ENCODE measurements at regions not wholly inside any gene's neighbourhood (a gene's known extent, or its start where the extent isn't known, plus 50 kb on each side); places are given as distances from the start of the nearest gene placed in this dataset.

DNA sequence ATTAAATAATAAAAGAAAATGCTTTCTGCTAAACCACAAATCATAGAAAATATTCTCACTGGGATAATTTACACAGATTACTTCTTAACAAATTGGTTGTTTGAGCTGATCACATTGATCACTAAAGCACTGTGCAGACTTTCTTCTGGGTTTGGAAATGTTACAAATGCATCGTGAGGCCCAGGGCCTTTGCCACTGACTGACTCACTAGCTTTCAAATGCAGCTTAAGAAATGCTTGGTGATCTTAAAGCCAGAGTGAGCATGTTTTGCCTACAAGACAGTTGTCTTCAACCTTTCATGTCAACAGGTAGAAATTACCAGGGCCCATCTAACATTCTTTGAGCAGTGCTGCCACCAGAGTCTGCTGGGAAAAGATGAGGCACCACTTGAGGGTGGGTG is 252.3 kb upstream of the ADRA1B start:
- Histone ChIP-seq H3K4me3 (no peak overlapping the region), H3K4me1 (replicated peaks in 1 of 2) (no peaks in the 10 kb centered on the region), H3K27me3 (no peaks in the 10 kb centered on the region), H3K9me3 (replicated peaks in 1 of 3) (no peaks in the 10 kb centered on the region), H3K36me3 (replicated peaks in 1 of 2) (no peaks in the 10 kb centered on the region), H3K27ac (no peak overlapping the region)
- DNase-seq = no peak
- 40 to 71% (median 65%) methylated on average over 1 of the region's 1 CpG for WGBS, 4 donors
- TF ChIP-seq, protein P1, sequence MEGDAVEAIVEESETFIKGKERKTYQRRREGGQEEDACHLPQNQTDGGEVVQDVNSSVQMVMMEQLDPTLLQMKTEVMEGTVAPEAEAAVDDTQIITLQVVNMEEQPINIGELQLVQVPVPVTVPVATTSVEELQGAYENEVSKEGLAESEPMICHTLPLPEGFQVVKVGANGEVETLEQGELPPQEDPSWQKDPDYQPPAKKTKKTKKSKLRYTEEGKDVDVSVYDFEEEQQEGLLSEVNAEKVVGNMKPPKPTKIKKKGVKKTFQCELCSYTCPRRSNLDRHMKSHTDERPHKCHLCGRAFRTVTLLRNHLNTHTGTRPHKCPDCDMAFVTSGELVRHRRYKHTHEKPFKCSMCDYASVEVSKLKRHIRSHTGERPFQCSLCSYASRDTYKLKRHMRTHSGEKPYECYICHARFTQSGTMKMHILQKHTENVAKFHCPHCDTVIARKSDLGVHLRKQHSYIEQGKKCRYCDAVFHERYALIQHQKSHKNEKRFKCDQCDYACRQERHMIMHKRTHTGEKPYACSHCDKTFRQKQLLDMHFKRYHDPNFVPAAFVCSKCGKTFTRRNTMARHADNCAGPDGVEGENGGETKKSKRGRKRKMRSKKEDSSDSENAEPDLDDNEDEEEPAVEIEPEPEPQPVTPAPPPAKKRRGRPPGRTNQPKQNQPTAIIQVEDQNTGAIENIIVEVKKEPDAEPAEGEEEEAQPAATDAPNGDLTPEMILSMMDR (IDR thresholded peaks at IDR 0.05) = no peak
- TF ChIP-seq POLR2A (IDR thresholded peaks at IDR 0.05) = no peak
- intact Hi-C loops (cut with DNase I) = no loop called here

DNA sequence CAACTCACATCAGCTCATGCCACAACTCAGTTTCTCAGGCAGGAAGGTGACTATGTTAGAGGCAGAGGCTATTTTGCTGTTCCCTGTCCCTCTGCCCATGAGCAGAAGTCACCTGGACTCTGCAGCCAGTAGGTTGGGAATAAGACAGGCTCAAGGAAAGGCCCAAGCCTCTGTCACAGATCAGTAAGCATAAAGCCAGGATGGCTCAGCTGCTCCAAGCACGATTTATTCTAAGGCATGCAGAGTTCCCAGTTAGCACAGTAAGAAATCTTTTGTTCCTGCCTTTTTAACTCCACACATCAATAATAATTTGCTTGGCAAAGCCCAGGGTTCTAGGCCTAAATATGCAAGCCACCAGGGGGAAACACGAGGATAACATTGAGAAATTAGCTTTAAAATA is 249.0 kb upstream of the ADRA1B start:
- WGBS, 4 donors = 44 to 68% (median 54%) methylated on average over 2 of the region's 2 CpGs
- no peaks in the 10 kb centered on the region for H3K4me1 ChIP-seq (replicated peaks in 1 of 2)
- H3K27ac ChIP-seq = no peak overlapping the region
- TF ChIP-seq, protein P1 (IDR thresholded peaks at IDR 0.05) = no peak
- TF ChIP-seq POLR2A (IDR thresholded peaks at IDR 0.05) = no peak
- no peaks in the 10 kb centered on the region for H3K27me3 ChIP-seq
- no peak overlapping the region for H3K4me3 ChIP-seq
- no peak for DNase-seq
- intact Hi-C loops (cut with DNase I) = no loop called here
- no peaks in the 10 kb centered on the region for H3K36me3 ChIP-seq (replicated peaks in 1 of 2)
- no peaks in the 10 kb centered on the region for H3K9me3 ChIP-seq (replicated peaks in 1 of 3)

DNA sequence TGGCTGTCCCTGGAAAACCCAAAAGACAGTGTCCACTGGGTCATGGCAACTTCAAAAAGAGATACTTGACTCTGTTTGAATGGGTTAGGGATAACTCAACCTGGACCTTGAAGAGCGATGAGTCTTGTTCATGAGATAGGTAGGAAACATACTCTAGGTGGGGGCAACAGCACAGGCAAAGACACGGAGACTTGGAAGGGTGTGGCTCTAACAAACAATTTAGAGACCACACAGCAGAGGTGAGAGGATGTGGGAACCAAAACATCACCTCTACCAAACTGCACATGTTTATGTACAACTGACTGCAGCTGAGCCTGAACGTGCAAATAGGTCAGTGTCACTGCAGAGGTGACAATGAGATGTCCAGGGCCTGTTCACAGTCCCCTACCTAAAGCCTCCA is 247.7 kb upstream of the ADRA1B start:
- no peaks in the 10 kb centered on the region for H3K27me3 ChIP-seq
- 47 to 84% (median 67%) methylated on average over 3 of the region's 3 CpGs for WGBS, 4 donors
- no peaks in the 10 kb centered on the region for H3K9me3 ChIP-seq (replicated peaks in 1 of 3)
- TF ChIP-seq, protein P1 (IDR thresholded peaks at IDR 0.05) = no peak
- no peak for TF ChIP-seq POLR2A (IDR thresholded peaks at IDR 0.05)
- no peaks in the 10 kb centered on the region for H3K4me1 ChIP-seq (replicated peaks in 1 of 2)
- DNase-seq = no peak
- H3K36me3 ChIP-seq (replicated peaks in 1 of 2) = no peaks in the 10 kb centered on the region
- H3K27ac ChIP-seq = no peak overlapping the region
- H3K4me3 ChIP-seq = no peak overlapping the region
- intact Hi-C loops (cut with DNase I) = no loop called here

DNA sequence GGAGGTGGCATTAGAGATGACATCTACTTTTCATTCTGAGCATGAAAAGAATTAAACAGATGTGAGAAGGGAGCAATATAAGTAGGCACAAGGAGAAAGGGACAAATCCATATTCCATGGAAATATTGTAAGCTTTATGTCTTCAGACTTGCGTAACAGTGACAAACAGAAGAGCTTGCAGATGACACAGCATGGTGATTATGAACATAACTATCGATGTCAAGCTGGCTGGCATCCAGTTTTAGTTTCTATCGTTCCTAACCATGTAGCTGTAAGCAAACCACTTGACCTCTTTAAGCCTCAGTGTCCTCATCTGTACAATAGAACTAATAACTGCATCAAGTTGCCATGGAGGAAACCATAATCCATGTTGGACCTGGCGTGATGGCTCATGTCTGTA is 246.7 kb upstream of the ADRA1B start:
- no peak for TF ChIP-seq POLR2A (IDR thresholded peaks at IDR 0.05)
- TF ChIP-seq, protein P1 (IDR thresholded peaks at IDR 0.05) = no peak
- WGBS, 4 donors = 77 to 90% (median 85%) methylated on average over 4 of the region's 4 CpGs
- DNase-seq = no peak
- Histone ChIP-seq H3K27ac (no peak overlapping the region), H3K36me3 (replicated peaks in 1 of 2) (no peaks in the 10 kb centered on the region), H3K27me3 (no peaks in the 10 kb centered on the region), H3K4me3 (no peak overlapping the region), H3K9me3 (replicated peaks in 1 of 3) (no peaks in the 10 kb centered on the region), H3K4me1 (replicated peaks in 1 of 2) (no peaks in the 10 kb centered on the region)
- intact Hi-C loops (cut with DNase I) = no loop called here
